WTC11 (cell line): ENCODE measurements at regions not wholly inside any gene's neighbourhood (a gene's known extent, or its start where the extent isn't known, plus 50 kb on each side); places are given as distances from the start of the nearest gene placed in this dataset.

Experiments
- ATAC-seq: fragments of 200-7000 bp; cut with Tn5 transposase; 2 replicates; pipeline ENCODE4 v1.10.0; 2021; ENCODE audit warnings: mild to moderate bottlenecking, moderate library complexity
- CTCF ChIA-PET: fragments of 300-600 bp; sonication (Branson Sonifier 250); formaldehyde crosslinking; loops from one replicate; lab custom pipeline; 2021; ENCODE audit warnings: antibody characterized with exemption; lab: Charles Lee
- POLR2A ChIA-PET: fragments of 350-600 bp; sonication (Branson Sonifier 250); formaldehyde crosslinking; loops from one replicate; lab custom pipeline; 2021; ENCODE audit warnings: antibody characterized with exemption; lab: Charles Lee
- DNase-seq: peaks from one replicate; pipeline ENCODE4 v3.0.0; 2021; ENCODE audit warnings: low spot score
- H3K27ac Mint-ChIP-seq: 2 replicates; pipeline ENCODE4 v1.8.0; 2021; ENCODE audit warnings: mixed read lengths
- H3K27me3 Mint-ChIP-seq: 2 replicates; pipeline ENCODE4 v1.8.0; 2021; ENCODE audit warnings: low read depth, mild to moderate bottlenecking, moderate library complexity, mixed read lengths
- H3K36me3 Mint-ChIP-seq: 2 replicates; pipeline ENCODE4 v1.8.0; 2021; ENCODE audit warnings: mixed read lengths
- H3K4me1 Mint-ChIP-seq: 2 replicates; pipeline ENCODE4 v1.8.0; 2022; ENCODE audit warnings: mixed read lengths
- H3K4me3 Mint-ChIP-seq: 2 replicates; pipeline ENCODE4 v1.8.0; 2021; ENCODE audit warnings: mild to moderate bottlenecking, moderate library complexity, mixed read lengths
- H3K9me3 Mint-ChIP-seq: 2 replicates; pipeline ENCODE4 v1.8.0; 2021; ENCODE audit warnings: mixed read lengths
- AFF4 ChIP-seq: sonication (generic); formaldehyde crosslinking; IDR thresholded peaks from 2 replicates; pipeline ENCODE4 v1.8.1; 2023; ENCODE audit warnings: mild to moderate bottlenecking, missing genetic modification reagents, borderline replicate concordance
- ETV6 ChIP-seq: sonication (generic); formaldehyde crosslinking; IDR thresholded peaks from 2 replicates; pipeline ENCODE4 v1.8.1; 2022; ENCODE audit warnings: mild to moderate bottlenecking, missing genetic modification reagents
- FOXK1 ChIP-seq: sonication (generic); formaldehyde crosslinking; IDR thresholded peaks from 2 replicates; pipeline ENCODE4 v1.8.0; 2022; ENCODE audit warnings: mild to moderate bottlenecking, moderate library complexity, missing genetic modification reagents
- HMGA2 ChIP-seq: fragments of 250-450 bp; sonication (Bioruptor Pico); IDR thresholded peaks from 2 replicates; pipeline ENCODE4 v1.4.0; 2021; ENCODE audit warnings: mild to moderate bottlenecking, moderate library complexity
- IRF1 ChIP-seq: sonication (generic); formaldehyde crosslinking; IDR thresholded peaks from 2 replicates; pipeline ENCODE4 v1.8.0; 2023; ENCODE audit warnings: missing genetic modification reagents
- IRF2 ChIP-seq: sonication (generic); formaldehyde crosslinking; IDR thresholded peaks from 2 replicates; pipeline ENCODE4 v1.8.0; 2022; ENCODE audit warnings: low read depth, missing genetic modification reagents, borderline replicate concordance
- JAZF1 ChIP-seq: fragments of 250-450 bp; sonication (Bioruptor Pico); IDR thresholded peaks from 2 replicates; pipeline ENCODE4 v1.9.0; 2021; ENCODE audit warnings: moderate library complexity, mild to moderate bottlenecking, inconsistent platforms
- MLX ChIP-seq: sonication (generic); formaldehyde crosslinking; IDR thresholded peaks from 2 replicates; pipeline ENCODE4 v1.8.1; 2023; ENCODE audit warnings: mild to moderate bottlenecking, missing genetic modification reagents, moderate library complexity
- PRDM15 ChIP-seq: sonication (generic); formaldehyde crosslinking; IDR thresholded peaks from 2 replicates; pipeline ENCODE4 v1.8.0; 2022; ENCODE audit warnings: missing genetic modification reagents
- PREB ChIP-seq: sonication (generic); formaldehyde crosslinking; IDR thresholded peaks from 2 replicates; pipeline ENCODE4 v1.8.1; 2022; ENCODE audit warnings: mild to moderate bottlenecking, missing genetic modification reagents, moderate library complexity, borderline replicate concordance
- RORB ChIP-seq: fragments of 250-450 bp; sonication (Bioruptor Pico); IDR thresholded peaks from 2 replicates; pipeline ENCODE4 v1.9.0; 2021; ENCODE audit warnings: mild to moderate bottlenecking
- STAT6 ChIP-seq: sonication (generic); formaldehyde crosslinking; conservative IDR thresholded peaks from 2 replicates; pipeline ENCODE4 v1.8.1; 2023; ENCODE audit warnings: mild to moderate bottlenecking, low read depth, missing genetic modification reagents, moderate library complexity
- TEAD4 ChIP-seq: sonication (generic); formaldehyde crosslinking; IDR thresholded peaks from 2 replicates; pipeline ENCODE4 v1.8.0; 2022; ENCODE audit warnings: mild to moderate bottlenecking, missing genetic modification reagents
- USF1 ChIP-seq: sonication (generic); formaldehyde crosslinking; IDR thresholded peaks from 2 replicates; pipeline ENCODE4 v1.8.0; 2022; ENCODE audit warnings: mild to moderate bottlenecking, missing genetic modification reagents

GRCh38 chr18:39705362-39705761 lies 2139.8 kb upstream of the CELF4 start:
- H3K36me3 Mint-ChIP-seq = no peaks in the 10 kb centered on the region

GRCh38 chr18:39702888-39703287 lies 2137.3 kb upstream of the CELF4 start:
- ATAC-seq = no peak
- no peaks in the 10 kb centered on the region for H3K36me3 Mint-ChIP-seq
- H3K4me3 Mint-ChIP-seq = no peak overlapping the region
- no peak for TF ChIP-seq MLX (CRISPR knock-in tag)
- no peak for TF ChIP-seq AFF4 (CRISPR knock-in tag)
- no peak for TF ChIP-seq STAT6 (CRISPR knock-in tag)
- no peak for TF ChIP-seq PREB (CRISPR knock-in tag)
- TF ChIP-seq IRF2 (CRISPR knock-in tag) = no peak
- no peak for TF ChIP-seq TEAD4
- TF ChIP-seq USF1 (CRISPR knock-in tag) = no peak
- TF ChIP-seq ETV6 (CRISPR knock-in tag) = no peak
- TF ChIP-seq HMGA2 = no peak
- peaks cover 7% of the 10 kb centered on the region for H3K4me1 Mint-ChIP-seq
- H3K27me3 Mint-ChIP-seq = no peaks in the 10 kb centered on the region
- H3K9me3 Mint-ChIP-seq = 0 out of 2 replicates have a peak, but pooled peaks cover 1% of the 10 kb centered on the region
- CTCF ChIA-PET = no interaction called here
- no peak for DNase-seq
- POLR2A ChIA-PET = no interaction called here
- no peak overlapping the region for H3K27ac Mint-ChIP-seq

More at GRCh38 chr18:39705362-39705761, 2139.8 kb upstream of the CELF4 start:
- DNase-seq (no peak), ATAC-seq (no peak)
- ChIA-PET POLR2A (no interaction called here), CTCF (no interaction called here)
- no peaks in the 10 kb centered on the region for H3K27me3 Mint-ChIP-seq
- H3K9me3 Mint-ChIP-seq = no peaks in the 10 kb centered on the region
- TF ChIP-seq FOXK1 (CRISPR knock-in tag) (no peak), IRF1 (CRISPR knock-in tag) (no peak), RORB (CRISPR knock-in tag) (no peak)
- peaks cover 7% of the 10 kb centered on the region for H3K4me1 Mint-ChIP-seq
- no peak overlapping the region for H3K4me3 Mint-ChIP-seq
- H3K27ac Mint-ChIP-seq = no peak overlapping the region

- Mint-ChIP-seq H3K4me3 (no peak overlapping the region), H3K4me1 (peaks cover 7% of the 10 kb centered on the region), H3K9me3 (0 out of 2 replicates have a peak, but pooled peaks cover 4% of the 10 kb centered on the region), H3K27me3 (no peaks in the 10 kb centered on the region), H3K27ac (no peak overlapping the region), H3K36me3 (no peaks in the 10 kb centered on the region)
- ATAC-seq (no peak), DNase-seq (no peak)
- ChIA-PET CTCF (no interaction called here), POLR2A (no interaction called here)
- TF ChIP-seq AFF4 (CRISPR knock-in tag) (no peak), PRDM15 (CRISPR knock-in tag) (no peak), JAZF1 (CRISPR knock-in tag) (no peak)
Observed at GRCh38 chr18:39701839-39702238, 2136.2 kb upstream of the CELF4 start.
